HepG2 (cell line): ENCODE measurements at regions not wholly inside any gene's neighbourhood (a gene's known extent, or its start where the extent isn't known, plus 50 kb on each side); places are given as distances from the start of the nearest gene placed in this dataset.

Experiments used
- ARID4A ChIP-seq: sonication (generic); formaldehyde crosslinking; IDR thresholded peaks from 2 replicates; pipeline ENCODE4 v1.5.0; 2020; ENCODE audit warnings: mild to moderate bottlenecking, missing genetic modification reagents, borderline replicate concordance
- ATF3 ChIP-seq: sonication (generic); formaldehyde crosslinking; IDR thresholded peaks from 2 replicates; pipeline ENCODE4 v1.4.0; 2020; ENCODE audit warnings: missing genetic modification reagents
- BHLHE40 ChIP-seq: IDR thresholded peaks from 2 replicates; pipeline ENCODE4 v1.6.1; 2011; ENCODE audit warnings: low read length, improper control_type of control experiment
- CBX2 ChIP-seq, 2 experiments: fragments of 200-600 bp in 1 of 2; sonication (generic); formaldehyde crosslinking in 1 of 2; IDR thresholded peaks; 2 replicates each; pipeline versions ENCODE4 v1.7.0 to v1.8.1; 2018 to 2022; ENCODE audit warnings: low read depth in 2 of 2, low read length in 1 of 2, mild to moderate bottlenecking in 1 of 2, missing genetic modification reagents in 1 of 2
- CEBPG ChIP-seq: IDR thresholded peaks from 2 replicates; pipeline ENCODE4 v1.6.1; 2016
- GFI1 ChIP-seq: sonication (generic); formaldehyde crosslinking; IDR thresholded peaks from 2 replicates; pipeline ENCODE4 v1.5.0; 2020; ENCODE audit warnings: missing genetic modification reagents, mild to moderate bottlenecking, borderline replicate concordance
- GTF2F1 ChIP-seq: fragments of 150-350 bp; IDR thresholded peaks from 2 replicates; pipeline ENCODE4 v1.6.1; 2014; ENCODE audit warnings: low read length
- HHEX ChIP-seq: IDR thresholded peaks from 2 replicates; pipeline ENCODE4 v1.6.1; 2016; ENCODE audit warnings: control low read depth
- MAFF ChIP-seq: IDR thresholded peaks from 2 replicates; pipeline ENCODE4 v1.6.1; 2011; ENCODE audit warnings: low read depth, low read length, improper control_type of control experiment
- MAX ChIP-seq: IDR thresholded peaks from 2 replicates; pipeline ENCODE4 v1.6.1; 2012; ENCODE audit warnings: inconsistent platforms
- NAIF1 ChIP-seq: sonication (generic); formaldehyde crosslinking; IDR thresholded peaks from 2 replicates; pipeline ENCODE4 v1.5.0; 2020; ENCODE audit warnings: mild to moderate bottlenecking, missing genetic modification reagents, borderline replicate concordance
- NKX3-1 ChIP-seq: sonication (generic); formaldehyde crosslinking; IDR thresholded peaks from 2 replicates; pipeline ENCODE4 v1.5.0; 2020; ENCODE audit warnings: missing genetic modification reagents
- POLR2AphosphoS5 ChIP-seq: IDR thresholded peaks from 2 replicates; pipeline ENCODE4 v1.6.1; 2012; ENCODE audit warnings: low read depth, low read length
- SKIL ChIP-seq: sonication (generic); formaldehyde crosslinking; IDR thresholded peaks from 2 replicates; pipeline ENCODE4 v1.8.0; 2022; ENCODE audit warnings: missing genetic modification reagents, mild to moderate bottlenecking, moderate library complexity, borderline replicate concordance
- STAG1 ChIP-seq: sonication (generic); formaldehyde crosslinking; IDR thresholded peaks from 2 replicates; pipeline ENCODE4 v1.4.0; 2020; ENCODE audit warnings: missing genetic modification reagents
- ZNF124 ChIP-seq: sonication (generic); formaldehyde crosslinking; IDR thresholded peaks from 2 replicates; pipeline ENCODE4 v1.4.0; 2020; ENCODE audit warnings: missing genetic modification reagents
- ZNF558 ChIP-seq: sonication (generic); formaldehyde crosslinking; IDR thresholded peaks from 2 replicates; pipeline ENCODE4 v1.9.0; 2022; ENCODE audit warnings: mild to moderate bottlenecking, missing genetic modification reagents, borderline replicate concordance
- ZNF619 ChIP-seq: sonication (generic); formaldehyde crosslinking; IDR thresholded peaks from 2 replicates; pipeline ENCODE4 v1.4.0; 2020; ENCODE audit warnings: mild to moderate bottlenecking, missing genetic modification reagents
- ZNF747 ChIP-seq: sonication (generic); formaldehyde crosslinking; IDR thresholded peaks from 2 replicates; pipeline ENCODE4 v1.8.1; 2023; ENCODE audit warnings: missing genetic modification reagents, mild to moderate bottlenecking, borderline replicate concordance
- ZNF772 ChIP-seq: sonication (generic); formaldehyde crosslinking; IDR thresholded peaks from 2 replicates; pipeline ENCODE4 v1.5.0; 2020; ENCODE audit warnings: mild to moderate bottlenecking, missing genetic modification reagents
- ZNF790 ChIP-seq: sonication (generic); formaldehyde crosslinking; IDR thresholded peaks from 2 replicates; pipeline ENCODE4 v1.8.0; 2022; ENCODE audit warnings: missing genetic modification reagents, mild to moderate bottlenecking, borderline replicate concordance

- peak; percentile 17; the same call in 1 of the 2 replicates for TF ChIP-seq SKIL (CRISPR knock-in tag)
- 0 out of 2 replicates have a peak, but pooled peaks have one; percentile 13 for TF ChIP-seq ZNF772 (CRISPR knock-in tag)
- TF ChIP-seq CEBPG (CRISPR knock-in tag) = peak; percentile 88
- TF ChIP-seq ARID4A (CRISPR knock-in tag) = peak; percentile 41; the same call in 1 of the 2 replicates
- TF ChIP-seq CBX2 (IDR thresholded peaks at IDR 0.05; ENCODE audit: low read depth, low read length) = no peak
- peak; percentile 79; the same call in 1 of the 2 replicates for TF ChIP-seq CBX2 (CRISPR knock-in tag; IDR thresholded peaks at IDR 0.05; ENCODE audit: low read depth)
- TF ChIP-seq ATF3 (CRISPR knock-in tag) = peak; percentile 35; the same call in 1 of the 2 replicates
- 0 out of 2 replicates have a peak, but pooled peaks have one; percentile 14 for TF ChIP-seq ZNF747 (CRISPR knock-in tag)
- TF ChIP-seq ZNF790 (CRISPR knock-in tag) = no peak
- peak; percentile 54; the same call in 1 of the 2 replicates for TF ChIP-seq ZNF124 (CRISPR knock-in tag)
- peak; percentile 43; the same call in 1 of the 2 replicates for TF ChIP-seq MAFF
- no peak for TF ChIP-seq ZNF619
- 0 out of 2 replicates have a peak, but pooled peaks have one; percentile 48 for TF ChIP-seq GTF2F1
- 0 out of 2 replicates have a peak, but pooled peaks have one; percentile 31 for TF ChIP-seq POLR2AphosphoS5
- no peak for TF ChIP-seq NAIF1
- peak; percentile 83 for TF ChIP-seq GFI1 (CRISPR knock-in tag)
- TF ChIP-seq NKX3-1 (CRISPR knock-in tag) = peak; percentile 75; the same call in 1 of the 2 replicates
- TF ChIP-seq MAX = peak; percentile 70
- TF ChIP-seq STAG1 (CRISPR knock-in tag) = peak; percentile 17
- TF ChIP-seq BHLHE40 = peak; percentile 40; the same call in 1 of the 2 replicates
- 0 out of 2 replicates have a peak, but pooled peaks have one; percentile 57 for TF ChIP-seq ZNF558
- TF ChIP-seq HHEX (CRISPR knock-in tag) = peak; percentile 81
These were observed 214.3 kb upstream of the MARCKS start (continued) for GRCh38 chr6:113642714-113643406.
